ENCODE measurements at regions not wholly inside any gene's neighbourhood (a gene's known extent, or its start where the extent isn't known, plus 50 kb on each side); places are given as distances from the start of the nearest gene placed in this dataset.
A peak's percentile ranks its signal among the peaks of the same experiment; 100 is the strongest.

GRCh38 chr7:121544726-121545125 is 148.6 kb upstream of the FAM3C start (continued):
- no peak for TF ChIP-seq CTCF (IDR thresholded peaks at IDR 0.05)
- peak; percentile 76; the same call in 1 of the 2 replicates for TF ChIP-seq USF1 (IDR thresholded peaks at IDR 0.05; ENCODE audit: borderline replicate concordance, low read depth)
- peak; percentile 100 for TF ChIP-seq TEAD4 (IDR thresholded peaks at IDR 0.05; ENCODE audit: borderline replicate concordance, insufficient read depth)
- peak; percentile 96 for TF ChIP-seq POLR2AphosphoS5 (IDR thresholded peaks at IDR 0.05; ENCODE audit: low read depth, low read length)
- TF ChIP-seq JUND (IDR thresholded peaks at IDR 0.05) = peak; percentile 100
- TF ChIP-seq MEF2A (IDR thresholded peaks at IDR 0.05; ENCODE audit: borderline replicate concordance, low read depth) = peak; percentile 86
- TF ChIP-seq RCOR1 (IDR thresholded peaks at IDR 0.05; ENCODE audit: low read length) = peak; percentile 49; the same call in 1 of the 2 replicates

GRCh38 chr7:121544238-121544637 is 148.1 kb upstream of the FAM3C start:
- peak overlapping the region; percentile 32; the same call in 1 of the 2 replicates for H3K4me2 ChIP-seq
- ChIA-PET POLR2A (no interaction called here), CTCF (interaction anchor here (1.5 to 5.0 kb wide), 2 partner anchors 174 to 176 kb away, joined by 3 to 39 read pairs; no protein-coding TSS in a partner anchor)
- no peak overlapping the region for H2AFZ ChIP-seq (ENCODE audit: low read depth)
- no peaks in the 10 kb centered on the region for H3K79me2 ChIP-seq (ENCODE audit: insufficient read depth)
- H3K4me3 ChIP-seq (ENCODE audit: low read depth in 2 of 2, low read length in 1 of 2) = no peak overlapping the region
- 5% methylated on average over 1 of the region's 1 CpG for WGBS (ENCODE audit: low lambda C conversion rate)
- H3K36me3 ChIP-seq (replicated peaks in 1 of 2; ENCODE audit: control insufficient read depth in 1 of 2, insufficient read depth in 2 of 2, low read length in 1 of 2) = no peaks in the 10 kb centered on the region
- no peaks in the 10 kb centered on the region for H3K9me2 ChIP-seq
- H3F3A ChIP-seq (replicated peaks; ENCODE audit: insufficient read depth) = peaks cover 15% of the 10 kb centered on the region
- peak overlapping the region; percentile 74 to 84; a peak in 3 of 4 replicates for H3K27ac ChIP-seq (ENCODE audit: low read depth in 2 of 2, low read length in 1 of 2)
- H3K9ac ChIP-seq = peak overlapping the region; percentile 23; the same call in 1 of the 2 replicates
- no peaks in the 10 kb centered on the region for H3K27me3 ChIP-seq (ENCODE audit: insufficient read depth)
- no peak for DNase-seq
- TF ChIP-seq CTCF (IDR thresholded peaks at IDR 0.05) (peak; percentile 50), TEAD4 (IDR thresholded peaks at IDR 0.05; ENCODE audit: borderline replicate concordance, insufficient read depth) (no peak)
- no peaks in the 10 kb centered on the region for H4K20me1 ChIP-seq (ENCODE audit: insufficient read depth)
- H3K4me1 ChIP-seq (ENCODE audit: control insufficient read depth in 1 of 2, insufficient read depth in 2 of 2, low read depth in 1 of 2, low read length in 1 of 2) = peaks cover 8 to 18% of the 10 kb centered on the region in 2 experiments; a peak in 2 of 4 replicates
- H3K9me3 ChIP-seq = no peaks in the 10 kb centered on the region

GRCh38 chr7:121541457-121541856 is 145.3 kb upstream of the FAM3C start:
- no peak for DNase-seq
- peaks cover 15% of the 10 kb centered on the region for H3F3A ChIP-seq (replicated peaks; ENCODE audit: insufficient read depth)
- no peaks in the 10 kb centered on the region for H3K9me2 ChIP-seq
- POLR2A ChIA-PET = no interaction called here
- H3K9ac ChIP-seq = no peak overlapping the region
- no peak overlapping the region for H2AFZ ChIP-seq (ENCODE audit: low read depth)
- H3K9me3 ChIP-seq = no peaks in the 10 kb centered on the region
- no peak overlapping the region for H3K4me2 ChIP-seq
- H4K20me1 ChIP-seq (ENCODE audit: insufficient read depth) = no peaks in the 10 kb centered on the region
- H3K27ac ChIP-seq (ENCODE audit: low read depth in 2 of 2, low read length in 1 of 2) = no peak overlapping the region
- H3K36me3 ChIP-seq (replicated peaks in 1 of 2; ENCODE audit: control insufficient read depth in 1 of 2, insufficient read depth in 2 of 2, low read length in 1 of 2) = no peaks in the 10 kb centered on the region
- 59% methylated on average over 1 of the region's 1 CpG for WGBS (ENCODE audit: low lambda C conversion rate)
- H3K4me3 ChIP-seq (ENCODE audit: low read depth in 2 of 2, low read length in 1 of 2) = no peak overlapping the region
- CTCF ChIA-PET = interaction anchor here (1.6 to 5.0 kb wide), 2 partner anchors 145 to 173 kb away, joined by 6 to 39 read pairs; partner anchors contain the start of gene FAM3C
- peaks cover 0 to 14% of the 10 kb centered on the region in 2 experiments; a peak in 2 of 4 replicates for H3K4me1 ChIP-seq (ENCODE audit: control insufficient read depth in 1 of 2, insufficient read depth in 2 of 2, low read depth in 1 of 2, low read length in 1 of 2)
- H3K79me2 ChIP-seq (ENCODE audit: insufficient read depth) = no peaks in the 10 kb centered on the region
- no peaks in the 10 kb centered on the region for H3K27me3 ChIP-seq (ENCODE audit: insufficient read depth)
- TF ChIP-seq MEF2A (IDR thresholded peaks at IDR 0.05; ENCODE audit: borderline replicate concordance, low read depth) = no peak
- TF ChIP-seq IRF3 (IDR thresholded peaks at IDR 0.05; ENCODE audit: low read depth, low read length) = no peak
- TF ChIP-seq RCOR1 (IDR thresholded peaks at IDR 0.05; ENCODE audit: low read length) = no peak
- no peak for TF ChIP-seq FOXM1 (IDR thresholded peaks at IDR 0.05; ENCODE audit: low read depth)
- TF ChIP-seq ELF1 (IDR thresholded peaks at IDR 0.05) = no peak
- TF ChIP-seq CTCF (IDR thresholded peaks at IDR 0.05) = no peak
- TF ChIP-seq TAF1 (IDR thresholded peaks at IDR 0.05; ENCODE audit: borderline replicate concordance, low read depth, low read length) = no peak
- no peak for TF ChIP-seq SMC3 (IDR thresholded peaks at IDR 0.05; ENCODE audit: low read depth, low read length)
- no peak for TF ChIP-seq RFX5 (IDR thresholded peaks at IDR 0.05; ENCODE audit: low read length)
- TF ChIP-seq CHD2 (IDR thresholded peaks at IDR 0.05; ENCODE audit: low read length, partially characterized antibody) = no peak
- TF ChIP-seq PBX3 (IDR thresholded peaks at IDR 0.05) = no peak

All from SK-N-SH (cell line).